G401 (cell line): ENCODE measurements at regions not wholly inside any gene's neighbourhood (a gene's known extent, or its start where the extent isn't known, plus 50 kb on each side); places are given as distances from the start of the nearest gene placed in this dataset.
"Not testable (repeated sequence)": the region's sequence is repeated elsewhere in the genome, so short reads cannot be mapped to it uniquely, and the experiment has no call there.

ENCODE experiments used
- DNase-seq: peaks from one replicate; pipeline ENCODE4 v3.0.0-alpha.2; 2015; ENCODE audit warnings: low spot score
- in situ Hi-C: cut with HindIII; loops from 2 replicates; pipeline ENCODE4 v1.10.0; 2016; ENCODE audit warnings: low sequenced_read_pairs, mixed read lengths

- no peak for DNase-seq
- in situ Hi-C loops: no loop called here
Observed at GRCh38 chr4:81606801-81607501, 135.2 kb upstream of the RASGEF1B start.

GRCh38 chr4:81606166-81606565, 134.5 kb upstream of the RASGEF1B start:
- in situ Hi-C loops: no loop called here
- no peak for DNase-seq

GRCh38 chr4:81605271-81605670, 133.6 kb upstream of the RASGEF1B start:
- no peak for DNase-seq
- in situ Hi-C loops: no loop called here

GRCh38 chr4:81604683-81605218, 133.0 kb upstream of the RASGEF1B start:
- in situ Hi-C loops: no loop called here
- DNase-seq: no peak

GRCh38 chr4:81602854-81603253, 131.1 kb upstream of the RASGEF1B start:
- no peak for DNase-seq
- in situ Hi-C loops: no loop called here

- in situ Hi-C loops: no loop called here
- DNase-seq: no peak
Observed at GRCh38 chr4:81601358-81601694, 129.6 kb upstream of the RASGEF1B start.

- no peak for DNase-seq
- in situ Hi-C loops: no loop called here
Observed at GRCh38 chr4:81600520-81601357, 129.0 kb upstream of the RASGEF1B start.

GRCh38 chr4:81599742-81600380, 128.2 kb upstream of the RASGEF1B start:
- in situ Hi-C loops: no loop called here
- no peak for DNase-seq

GRCh38 chr4:81595798-81596610, 124.3 kb upstream of the RASGEF1B start:
- DNase-seq: no peak
- in situ Hi-C loops: no loop called here

- no peak for DNase-seq
- in situ Hi-C loops: no loop called here
Observed at GRCh38 chr4:81595287-81595686, 123.6 kb upstream of the RASGEF1B start.

- in situ Hi-C loops: no loop called here
- DNase-seq: no peak
Observed at GRCh38 chr4:81594490-81595159, 122.9 kb upstream of the RASGEF1B start.

- in situ Hi-C loops: no loop called here
Observed at GRCh38 chr4:81592701-81593100, 121.0 kb upstream of the RASGEF1B start.

GRCh38 chr4:81590596-81590995, 118.9 kb upstream of the RASGEF1B start:
- no peak for DNase-seq
- in situ Hi-C loops: no loop called here

More at GRCh38 chr4:81592701-81593100, 121.0 kb upstream of the RASGEF1B start:
- no peak for DNase-seq

- DNase-seq: no peak
- in situ Hi-C loops: no loop called here
Observed at GRCh38 chr4:81589262-81589661, 117.6 kb upstream of the RASGEF1B start.

- DNase-seq: no peak
- in situ Hi-C loops: no loop called here
Observed at GRCh38 chr4:81586706-81587105, 115.0 kb upstream of the RASGEF1B start.

GRCh38 chr4:81580994-81581374, 109.3 kb upstream of the RASGEF1B start:
- DNase-seq, in situ Hi-C loops: not testable (repeated sequence)

GRCh38 chr4:81580346-81580993, 108.8 kb upstream of the RASGEF1B start:
- no peak for DNase-seq
- in situ Hi-C loops: no loop called here

- in situ Hi-C loops: no loop called here
Observed at GRCh38 chr4:81577392-81577791, 105.7 kb upstream of the RASGEF1B start.

More at GRCh38 chr4:81577392-81577791, 105.7 kb upstream of the RASGEF1B start:
- DNase-seq: no peak
